HepG2 (cell line): ENCODE measurements at regions not wholly inside any gene's neighbourhood (a gene's known extent, or its start where the extent isn't known, plus 50 kb on each side); places are given as distances from the start of the nearest gene placed in this dataset.

Source experiments
- ATAC-seq: fragments of 200-7000 bp; cut with Tn5 transposase; 3 replicates; pipeline ENCODE4 v1.9.1; 2020; ENCODE audit warnings: mild to moderate bottlenecking, moderate library complexity
- BruUV-seq: library from RNA; stranded (reverse); fragments of 400-500 nt; replicated peaks from 2 replicates; lab custom pipeline; 2021; lab: Mats Ljungman, UMichigan
- CTCF ChIA-PET: fragments of 300-600 bp; formaldehyde crosslinking; extraction: SDS; loops from one replicate; lab custom pipeline; 2021; ENCODE audit warnings: low total read pairs, inconsistent platforms, low intra/inter-chr PET ratio; lab: Yijun Ruan, JAX
- POLR2A ChIA-PET: fragments of 350-600 bp; sonication (Branson Sonifier 250); formaldehyde crosslinking; loops from one replicate; lab custom pipeline; 2020; ENCODE audit warnings: antibody characterized with exemption, inconsistent platforms; lab: Yijun Ruan, JAX
- DNase-seq: peaks from one replicate; pipeline ENCODE4 v3.0.0-alpha.2; 2015; ENCODE audit warnings: low spot score
- FAIRE-seq: peaks from 3 replicates; lab custom pipeline; 2011; peaks lifted over from hg19 to GRCh38; lab: Jason Lieb, UNC
- H2AFZ ChIP-seq: one replicate; pipeline ENCODE4 v1.6.1; 2011; ENCODE audit warnings: low read length, inconsistent platforms
- H3K27ac ChIP-seq: fragments of 300-600 bp; 3 replicates; pipeline ENCODE4 v1.8.0; 2011; ENCODE audit warnings: mixed run types, mild to moderate bottlenecking, mixed read lengths, low read length, inconsistent platforms; ENCODE audit not compliant: insufficient read depth; ENCODE audit errors: extremely low read length
- H3K27me3 ChIP-seq, 2 experiments: fragments of 200-600 bp in 1 of 2; 2 replicates in 1 of 2; 3 replicates in 1 of 2; pipeline versions ENCODE4 v1.6.0 to v1.8.0; 2011; ENCODE audit warnings: low read length in 2 of 2, mild to moderate bottlenecking in 2 of 2, moderate library complexity in 2 of 2, inconsistent platforms in 1 of 2; ENCODE audit not compliant: insufficient read depth in 2 of 2, control insufficient read depth in 1 of 2
- H3K36me3 ChIP-seq, 2 experiments: fragments of 200-600 bp in 1 of 2; replicated peaks in 1 of 2; 2 replicates in 1 of 2; 3 replicates in 1 of 2; pipeline versions ENCODE4 v1.5.1 to v1.8.0; 2011; ENCODE audit warnings: low read length in 2 of 2, inconsistent platforms in 1 of 2; ENCODE audit not compliant: insufficient read depth in 2 of 2, control insufficient read depth in 1 of 2
- H3K4me1 ChIP-seq: 2 replicates; pipeline ENCODE4 v1.5.1; 2012; ENCODE audit warnings: low read length, inconsistent platforms; ENCODE audit not compliant: insufficient read depth
- H3K4me2 ChIP-seq: 2 replicates; pipeline ENCODE4 v1.6.0; 2011; ENCODE audit warnings: low read depth, low read length, inconsistent platforms
- H3K4me3 ChIP-seq, 3 experiments: fragments of 200-600 bp in 1 of 3; sonication (generic), shearing (Covaris generic) in 1 of 3; replicated peaks in 1 of 3; 2 replicates each; pipeline ENCODE4 v1.5.1; 2011 to 2016; ENCODE audit warnings: low read length in 3 of 3, inconsistent platforms in 2 of 3, low read depth in 2 of 3, mild to moderate bottlenecking in 2 of 3, control low read depth in 1 of 3, mixed read lengths in 1 of 3; ENCODE audit not compliant: insufficient read depth in 1 of 3
- H3K79me2 ChIP-seq: one replicate; pipeline ENCODE4 v1.6.1; 2011; ENCODE audit warnings: low read length, inconsistent platforms; ENCODE audit not compliant: insufficient read depth
- H3K9ac ChIP-seq: 2 replicates; pipeline ENCODE4 v1.6.0; 2011; ENCODE audit warnings: mild to moderate bottlenecking, low read depth, low read length, inconsistent platforms; ENCODE audit not compliant: insufficient read depth
- H3K9me3 ChIP-seq: 2 replicates; pipeline ENCODE4 v1.5.1; 2012; ENCODE audit warnings: mild to moderate bottlenecking, low read length
- H4K20me1 ChIP-seq: 2 replicates; pipeline ENCODE4 v1.6.0; 2011; ENCODE audit warnings: inconsistent platforms, mild to moderate bottlenecking, low read length, moderate library complexity; ENCODE audit not compliant: insufficient read depth
- DBP ChIP-seq: sonication (generic); formaldehyde crosslinking; IDR thresholded peaks from 2 replicates; pipeline ENCODE4 v1.4.0; 2020; ENCODE audit warnings: missing genetic modification reagents; ENCODE audit errors: not compliant biosample characterization
- GLI4 ChIP-seq: sonication (generic); formaldehyde crosslinking; IDR thresholded peaks from 2 replicates; pipeline ENCODE4 v1.5.1; 2020; ENCODE audit warnings: missing genetic modification reagents, mild to moderate bottlenecking, moderate library complexity, borderline replicate concordance
- KDM1A ChIP-seq: IDR thresholded peaks from 2 replicates; pipeline ENCODE4 v1.6.1; 2016; ENCODE audit warnings: missing compliant biosample characterization
- KLF12 ChIP-seq: sonication (generic); formaldehyde crosslinking; IDR thresholded peaks from 2 replicates; pipeline ENCODE4 v1.4.0; 2020; ENCODE audit warnings: missing genetic modification reagents, borderline replicate concordance
- KLF15 ChIP-seq: sonication (generic); formaldehyde crosslinking; IDR thresholded peaks from 2 replicates; pipeline ENCODE4 v1.8.1; 2023; ENCODE audit warnings: borderline replicate concordance, mild to moderate bottlenecking, inconsistent platforms, missing genetic modification reagents, mixed read lengths
- MTA1 ChIP-seq: sonication (generic); formaldehyde crosslinking; IDR thresholded peaks from 2 replicates; pipeline ENCODE4 v1.4.0; 2020; ENCODE audit warnings: missing genetic modification reagents, mild to moderate bottlenecking, borderline replicate concordance
- NKX3-1 ChIP-seq: sonication (generic); formaldehyde crosslinking; IDR thresholded peaks from 2 replicates; pipeline ENCODE4 v1.5.0; 2020; ENCODE audit warnings: missing genetic modification reagents
- NR3C1 ChIP-seq: sonication (generic); formaldehyde crosslinking; IDR thresholded peaks from 2 replicates; pipeline ENCODE4 v1.4.0; 2020; ENCODE audit warnings: missing genetic modification reagents
- RARA ChIP-seq: IDR thresholded peaks from 2 replicates; pipeline ENCODE4 v1.6.1; 2016; ENCODE audit warnings: missing genetic modification reagents, missing compliant biosample characterization
- RCOR2 ChIP-seq: IDR thresholded peaks from 2 replicates; pipeline ENCODE4 v1.6.1; 2016; ENCODE audit warnings: missing biosample characterization, missing genetic modification reagents
- RNF2 ChIP-seq: fragments of 450-650 bp; conservative IDR thresholded peaks from 2 replicates; pipeline ENCODE4 v1.6.1; 2016; ENCODE audit warnings: low read depth
- ZBTB25 ChIP-seq: IDR thresholded peaks from 2 replicates; pipeline ENCODE4 v1.6.1; 2018; ENCODE audit warnings: missing genetic modification reagents
- ZFP82 ChIP-seq: sonication (generic); formaldehyde crosslinking; IDR thresholded peaks from 2 replicates; pipeline ENCODE4 v1.5.1; 2020; ENCODE audit warnings: mild to moderate bottlenecking, missing genetic modification reagents, borderline replicate concordance
- ZNF160 ChIP-seq: sonication (generic); formaldehyde crosslinking; IDR thresholded peaks from 2 replicates; pipeline ENCODE4 v1.8.0; 2022; ENCODE audit warnings: mild to moderate bottlenecking, inconsistent platforms, missing genetic modification reagents
- ZNF225 ChIP-seq: sonication (generic); formaldehyde crosslinking; IDR thresholded peaks from 2 replicates; pipeline ENCODE4 v1.4.0; 2020; ENCODE audit warnings: mild to moderate bottlenecking, missing genetic modification reagents
- ZNF275 ChIP-seq: sonication (generic); formaldehyde crosslinking; IDR thresholded peaks from 2 replicates; pipeline ENCODE4 v1.8.0; 2022; ENCODE audit warnings: missing genetic modification reagents, mild to moderate bottlenecking, inconsistent platforms, borderline replicate concordance
- ZNF30 ChIP-seq: sonication (generic); formaldehyde crosslinking; IDR thresholded peaks from 2 replicates; pipeline ENCODE4 v1.5.0; 2020; ENCODE audit warnings: mild to moderate bottlenecking, missing genetic modification reagents
- ZSCAN31 ChIP-seq: sonication (generic); formaldehyde crosslinking; IDR thresholded peaks from 2 replicates; pipeline ENCODE4 v1.5.0; 2020; ENCODE audit warnings: low read depth, mild to moderate bottlenecking, missing genetic modification reagents
- ZSCAN5A ChIP-seq: sonication (generic); formaldehyde crosslinking; IDR thresholded peaks from 2 replicates; pipeline ENCODE4 v1.8.0; 2022; ENCODE audit warnings: mild to moderate bottlenecking, missing genetic modification reagents, borderline replicate concordance
- WGBS: methylation state at CpG from one replicate; pipeline ENCODE4 v1.1.6; 2017; ENCODE audit warnings: low lambda C conversion rate; 5-methylcytosine and 5-hydroxymethylcytosine counted together
- in situ Hi-C: cut with HindIII; loops from 2 replicates; pipeline ENCODE4 v1.10.0; 2017; ENCODE audit warnings: low pct_unique_long_range_greater_than_20kb; ENCODE audit not compliant: extremely low pct_ligation_motif_present
- intact Hi-C: fragments of 100-400 bp; cut with micrococcal nuclease; formaldehyde crosslinking; loops from one replicate; pipeline ENCODE4 v1.10.0; 2022; ENCODE audit not compliant: unreplicated experiment
- TF ChIP-seq, protein P1 (sequence below): sonication (generic); formaldehyde crosslinking; IDR thresholded peaks from 2 replicates; pipeline ENCODE4 v1.4.0; 2020; ENCODE audit warnings: missing genetic modification reagents

DNA sequence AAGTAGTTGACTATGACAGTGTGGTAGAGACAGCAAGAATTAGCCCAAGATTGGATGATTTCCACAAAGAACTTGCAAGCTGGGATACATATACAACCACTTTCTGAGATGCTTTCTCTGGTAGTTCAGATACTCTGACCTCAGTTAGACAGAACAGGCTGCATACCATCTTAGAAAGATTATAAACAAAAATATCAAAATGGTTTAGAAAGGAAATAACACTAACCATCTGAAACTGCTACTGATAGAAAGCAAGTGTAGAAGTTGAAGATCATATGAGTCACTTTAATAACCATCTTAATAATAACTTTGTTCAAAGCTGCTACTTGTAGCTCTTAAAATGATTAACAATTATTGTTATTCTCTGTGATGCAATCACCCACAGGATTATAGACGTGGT lies 255.4 kb upstream of the TTC29 start:
- Histone ChIP-seq H4K20me1 (no peaks in the 10 kb centered on the region), H3K4me1 (no peaks in the 10 kb centered on the region), H3K9me3 (no peaks in the 10 kb centered on the region), H3K4me3 (no peak overlapping the region), H3K27ac (no peak overlapping the region), H2AFZ (no peak overlapping the region), H3K4me2 (no peak overlapping the region), H3K9ac (no peak overlapping the region), H3K36me3 (no peaks in the 10 kb centered on the region), H3K79me2 (no peaks in the 10 kb centered on the region)
- CTCF ChIA-PET = no interaction called here
- in situ Hi-C loops (no loop called here), intact Hi-C loops (no loop called here)
- 5% methylated on average over 1 of the region's 1 CpG for WGBS
- ATAC-seq (no peak), DNase-seq (no peak)
- TF ChIP-seq, protein P1, sequence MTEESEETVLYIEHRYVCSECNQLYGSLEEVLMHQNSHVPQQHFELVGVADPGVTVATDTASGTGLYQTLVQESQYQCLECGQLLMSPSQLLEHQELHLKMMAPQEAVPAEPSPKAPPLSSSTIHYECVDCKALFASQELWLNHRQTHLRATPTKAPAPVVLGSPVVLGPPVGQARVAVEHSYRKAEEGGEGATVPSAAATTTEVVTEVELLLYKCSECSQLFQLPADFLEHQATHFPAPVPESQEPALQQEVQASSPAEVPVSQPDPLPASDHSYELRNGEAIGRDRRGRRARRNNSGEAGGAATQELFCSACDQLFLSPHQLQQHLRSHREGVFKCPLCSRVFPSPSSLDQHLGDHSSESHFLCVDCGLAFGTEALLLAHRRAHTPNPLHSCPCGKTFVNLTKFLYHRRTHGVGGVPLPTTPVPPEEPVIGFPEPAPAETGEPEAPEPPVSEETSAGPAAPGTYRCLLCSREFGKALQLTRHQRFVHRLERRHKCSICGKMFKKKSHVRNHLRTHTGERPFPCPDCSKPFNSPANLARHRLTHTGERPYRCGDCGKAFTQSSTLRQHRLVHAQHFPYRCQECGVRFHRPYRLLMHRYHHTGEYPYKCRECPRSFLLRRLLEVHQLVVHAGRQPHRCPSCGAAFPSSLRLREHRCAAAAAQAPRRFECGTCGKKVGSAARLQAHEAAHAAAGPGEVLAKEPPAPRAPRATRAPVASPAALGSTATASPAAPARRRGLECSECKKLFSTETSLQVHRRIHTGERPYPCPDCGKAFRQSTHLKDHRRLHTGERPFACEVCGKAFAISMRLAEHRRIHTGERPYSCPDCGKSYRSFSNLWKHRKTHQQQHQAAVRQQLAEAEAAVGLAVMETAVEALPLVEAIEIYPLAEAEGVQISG (CRISPR knock-in tag) = no peak
- TF ChIP-seq NKX3-1 = no peak
- no peak for TF ChIP-seq RARA
- TF ChIP-seq ZNF30 (CRISPR knock-in tag) = no peak
- no peak for TF ChIP-seq ZNF275 (CRISPR knock-in tag)
- TF ChIP-seq RNF2 = no peak
- no peak for TF ChIP-seq NR3C1 (CRISPR knock-in tag)
- TF ChIP-seq KDM1A = no peak
- no peak for TF ChIP-seq KLF12
- no peak for TF ChIP-seq ZSCAN31 (CRISPR knock-in tag)
- TF ChIP-seq MTA1 (CRISPR knock-in tag) = no peak
- no peak for TF ChIP-seq ZFP82
- TF ChIP-seq KLF15 (CRISPR knock-in tag) = no peak
- no peak for TF ChIP-seq ZBTB25 (CRISPR knock-in tag)
- TF ChIP-seq ZSCAN5A (CRISPR knock-in tag) = no peak
- TF ChIP-seq ZNF160 = no peak
- TF ChIP-seq ZNF225 (CRISPR knock-in tag) = no peak
- TF ChIP-seq GLI4 (CRISPR knock-in tag) = no peak
- TF ChIP-seq DBP = no peak
- no peak for TF ChIP-seq RCOR2 (CRISPR knock-in tag)
- TF ChIP-seq, all 625 proteins: peak for 0
- no peak for FAIRE-seq
- POLR2A ChIA-PET = no interaction called here
- no peaks in the 10 kb centered on the region for H3K27me3 ChIP-seq
- BruUV-seq = no TSS peak
